IPS-18a (cell line): ENCODE measurements at regions not wholly inside any gene's neighbourhood (a gene's known extent, or its start where the extent isn't known, plus 50 kb on each side); places are given as distances from the start of the nearest gene placed in this dataset.
"Not testable (repeated sequence)": the region's sequence is repeated elsewhere in the genome, so short reads cannot be mapped to it uniquely, and the experiment has no call there.

Experiments
- H3K27ac ChIP-seq: one replicate; pipeline ENCODE4 v1.5.1; 2013; ENCODE audit warnings: low read length
- H3K27me3 ChIP-seq: one replicate; pipeline ENCODE4 v1.6.1; 2013; ENCODE audit warnings: mild to moderate bottlenecking, low read length; ENCODE audit not compliant: control insufficient read depth, insufficient read depth
- H3K36me3 ChIP-seq: one replicate; pipeline ENCODE4 v1.6.1; 2013; ENCODE audit warnings: low read depth, low read length; ENCODE audit not compliant: control insufficient read depth
- H3K4me1 ChIP-seq: one replicate; pipeline ENCODE4 v1.6.1; 2013; ENCODE audit warnings: low read depth, low read length; ENCODE audit not compliant: control insufficient read depth
- H3K4me3 ChIP-seq: one replicate; pipeline ENCODE4 v1.5.1; 2013; ENCODE audit warnings: low read length
- H3K9ac ChIP-seq: one replicate; pipeline ENCODE4 v1.6.1; 2013; ENCODE audit warnings: mild to moderate bottlenecking, low read length, moderate library complexity
- H3K9me3 ChIP-seq: one replicate; pipeline ENCODE4 v1.6.1; 2013; ENCODE audit warnings: low read depth, low read length; ENCODE audit not compliant: control insufficient read depth

GRCh38 chr1:187946661-187947060 lies 1117.9 kb downstream of the PLA2G4A start:
- not testable (repeated sequence) for H3K9ac ChIP-seq, H3K27ac ChIP-seq, H3K4me3 ChIP-seq, H3K4me1 ChIP-seq, H3K27me3 ChIP-seq, H3K36me3 ChIP-seq
- peaks cover 13% of the 10 kb centered on the region for H3K9me3 ChIP-seq

GRCh38 chr1:187947359-187947758 lies 1118.6 kb downstream of the PLA2G4A start:
- H3K4me1 ChIP-seq: peaks cover 5% of the 10 kb centered on the region
- H3K4me3 ChIP-seq: no peak overlapping the region
- H3K36me3 ChIP-seq: no peaks in the 10 kb centered on the region
- no peaks in the 10 kb centered on the region for H3K27me3 ChIP-seq
- peaks cover 18% of the 10 kb centered on the region for H3K9me3 ChIP-seq
- H3K9ac ChIP-seq: no peak overlapping the region
- H3K27ac ChIP-seq: no peak overlapping the region

GRCh38 chr1:187948170-187948794 lies 1119.5 kb downstream of the PLA2G4A start:
- H3K27ac ChIP-seq: no peak overlapping the region
- peaks cover 22% of the 10 kb centered on the region for H3K9me3 ChIP-seq
- no peaks in the 10 kb centered on the region for H3K36me3 ChIP-seq

GRCh38 chr1:187949567-187949966 lies 1120.8 kb downstream of the PLA2G4A start:
- no peak overlapping the region for H3K4me3 ChIP-seq
- no peak overlapping the region for H3K9ac ChIP-seq
- H3K27ac ChIP-seq: no peak overlapping the region
- H3K4me1 ChIP-seq: no peaks in the 10 kb centered on the region
- H3K36me3 ChIP-seq: no peaks in the 10 kb centered on the region
- H3K27me3 ChIP-seq: no peaks in the 10 kb centered on the region
- H3K9me3 ChIP-seq: peaks cover 22% of the 10 kb centered on the region

More at GRCh38 chr1:187948170-187948794, 1119.5 kb downstream of the PLA2G4A start:
- Histone ChIP-seq H3K27me3 (no peaks in the 10 kb centered on the region), H3K4me1 (peaks cover 2% of the 10 kb centered on the region), H3K9ac (no peak overlapping the region), H3K4me3 (no peak overlapping the region)

GRCh38 chr1:187951817-187952216 lies 1123.1 kb downstream of the PLA2G4A start:
- Histone ChIP-seq H3K9ac (no peak overlapping the region), H3K4me3 (no peak overlapping the region), H3K36me3 (no peaks in the 10 kb centered on the region)

GRCh38 chr1:187952446-187952845 lies 1123.7 kb downstream of the PLA2G4A start:
- Histone ChIP-seq H3K9ac (no peak overlapping the region), H3K4me1 (no peaks in the 10 kb centered on the region), H3K36me3 (no peaks in the 10 kb centered on the region), H3K9me3 (peaks cover 15% of the 10 kb centered on the region), H3K27ac (no peak overlapping the region), H3K27me3 (no peaks in the 10 kb centered on the region), H3K4me3 (no peak overlapping the region)

More at GRCh38 chr1:187951817-187952216, 1123.1 kb downstream of the PLA2G4A start:
- Histone ChIP-seq H3K27me3 (no peaks in the 10 kb centered on the region), H3K4me1 (no peaks in the 10 kb centered on the region), H3K9me3 (peaks cover 15% of the 10 kb centered on the region), H3K27ac (no peak overlapping the region)

- no peaks in the 10 kb centered on the region for H3K27me3 ChIP-seq
- no peak overlapping the region for H3K4me3 ChIP-seq
- H3K27ac ChIP-seq: no peak overlapping the region
- H3K36me3 ChIP-seq: no peaks in the 10 kb centered on the region
- no peaks in the 10 kb centered on the region for H3K4me1 ChIP-seq
- no peak overlapping the region for H3K9ac ChIP-seq
- peaks cover 7% of the 10 kb centered on the region for H3K9me3 ChIP-seq
Measured at GRCh38 chr1:187956975-187957374, 1128.2 kb downstream of the PLA2G4A start.

- Histone ChIP-seq H3K9me3 (no peaks in the 10 kb centered on the region), H3K4me1 (no peaks in the 10 kb centered on the region), H3K4me3 (no peak overlapping the region), H3K27me3 (no peaks in the 10 kb centered on the region), H3K27ac (no peak overlapping the region), H3K9ac (no peak overlapping the region), H3K36me3 (no peaks in the 10 kb centered on the region)
Measured at GRCh38 chr1:187958207-187958606, 1129.5 kb downstream of the PLA2G4A start.

- Histone ChIP-seq H3K4me3 (no peak overlapping the region), H3K4me1 (no peaks in the 10 kb centered on the region), H3K27me3 (no peaks in the 10 kb centered on the region), H3K36me3 (no peaks in the 10 kb centered on the region), H3K9ac (no peak overlapping the region), H3K27ac (no peak overlapping the region), H3K9me3 (no peaks in the 10 kb centered on the region)
Measured at GRCh38 chr1:187959062-187959461, 1130.3 kb downstream of the PLA2G4A start.

- Histone ChIP-seq H3K27ac (no peak overlapping the region), H3K27me3 (no peaks in the 10 kb centered on the region), H3K4me1 (no peaks in the 10 kb centered on the region), H3K9me3 (no peaks in the 10 kb centered on the region), H3K36me3 (no peaks in the 10 kb centered on the region), H3K9ac (no peak overlapping the region), H3K4me3 (no peak overlapping the region)
Measured at GRCh38 chr1:187960125-187960638, 1131.4 kb downstream of the PLA2G4A start.

- Histone ChIP-seq H3K4me3 (no peak overlapping the region), H3K36me3 (no peaks in the 10 kb centered on the region), H3K27me3 (no peaks in the 10 kb centered on the region), H3K9me3 (no peaks in the 10 kb centered on the region), H3K4me1 (no peaks in the 10 kb centered on the region), H3K27ac (no peak overlapping the region), H3K9ac (no peak overlapping the region)
Measured at GRCh38 chr1:187961895-187962294, 1133.1 kb downstream of the PLA2G4A start.

GRCh38 chr1:187971851-187972250 lies 1143.1 kb downstream of the PLA2G4A start:
- Histone ChIP-seq H3K27me3 (no peaks in the 10 kb centered on the region), H3K36me3 (no peaks in the 10 kb centered on the region)

More at GRCh38 chr1:187971851-187972250, 1143.1 kb downstream of the PLA2G4A start:
- H3K4me1 ChIP-seq: no peaks in the 10 kb centered on the region
- no peak overlapping the region for H3K27ac ChIP-seq
- H3K9me3 ChIP-seq: no peaks in the 10 kb centered on the region
- no peak overlapping the region for H3K9ac ChIP-seq
- no peak overlapping the region for H3K4me3 ChIP-seq
